Hematopoietic multipotent progenitor cell (in vitro differentiated cells): ENCODE measurements at regions not wholly inside any gene's neighbourhood (a gene's known extent, or its start where the extent isn't known, plus 50 kb on each side); places are given as distances from the start of the nearest gene placed in this dataset.

Experiments
- DNase-seq, 3 donors: peaks; one replicate each; pipeline ENCODE4 v3.0.0-alpha.2; 2011 to 2015; ENCODE audit warnings: low read depth in 2 of 3, low spot score in 2 of 3

GRCh38 chr15:101551696-101552591, 62.4 kb upstream of the PCSK6 start:
- DNase-seq, result no peak

- DNase-seq, result no peak
These were observed 60.6 kb upstream of the PCSK6 start for GRCh38 chr15:101550124-101550523.

GRCh38 chr15:101549647-101550046, 60.1 kb upstream of the PCSK6 start:
- DNase-seq, result no peak

GRCh38 chr15:101547737-101548136, 58.2 kb upstream of the PCSK6 start:
- DNase-seq, result no peak

GRCh38 chr15:101545548-101546505, 56.3 kb upstream of the PCSK6 start:
- no peak for DNase-seq

GRCh38 chr15:101544613-101544945, 55.1 kb upstream of the PCSK6 start:
- DNase-seq, result no peak

- DNase-seq, result no peak
These were observed 54.6 kb upstream of the PCSK6 start for GRCh38 chr15:101543926-101544612.

- DNase-seq, result no peak
These were observed 53.9 kb upstream of the PCSK6 start for GRCh38 chr15:101543431-101543830.

- DNase-seq, result no peak
These were observed 53.5 kb upstream of the PCSK6 start for GRCh38 chr15:101543026-101543390.

- no peak for DNase-seq
These were observed 53.0 kb upstream of the PCSK6 start for GRCh38 chr15:101542306-101543025.

- no peak for DNase-seq
These were observed 52.2 kb upstream of the PCSK6 start for GRCh38 chr15:101541501-101542292.

GRCh38 chr15:101540480-101541239, 51.2 kb upstream of the PCSK6 start:
- DNase-seq, result no peak

- no peak for DNase-seq
These were observed 50.4 kb upstream of the PCSK6 start for GRCh38 chr15:101539930-101540329.

- no peak for DNase-seq
These were observed 50.0 kb upstream of the PCSK6 start for GRCh38 chr15:101539492-101539891.
